Activated CD4-positive, alpha-beta memory T cell treated with anti-CD3 and anti-CD28 coated beads, Interleukin-2, amount 10 ng/mL, durations not matched to agents 7 days and 5 days (primary cell): ENCODE measurements at regions not wholly inside any gene's neighbourhood (a gene's known extent, or its start where the extent isn't known, plus 50 kb on each side); places are given as distances from the start of the nearest gene placed in this dataset.
"Not testable (repeated sequence)": the region's sequence is repeated elsewhere in the genome, so short reads cannot be mapped to it uniquely, and the experiment has no call there.

Experiments
- CTCF ChIA-PET: fragments of 350-600 bp; sonication (Branson Sonifier 250); formaldehyde crosslinking; loops from one replicate; lab custom pipeline; 2021; ENCODE audit warnings: antibody characterized with exemption, inconsistent platforms; lab: Charles Lee
- POLR2A ChIA-PET: fragments of 350-600 bp; sonication (Branson Sonifier 250); formaldehyde crosslinking; loops from one replicate; lab custom pipeline; 2021; ENCODE audit warnings: antibody characterized with exemption; lab: Charles Lee
- DNase-seq: peaks from one replicate; pipeline ENCODE4 v3.0.0-alpha.2; 2020
- H3K27ac Mint-ChIP-seq: one replicate; pipeline ENCODE4 v1.8.0; 2021; ENCODE audit warnings: mild to moderate bottlenecking, mixed read lengths
- H3K27me3 Mint-ChIP-seq: one replicate; pipeline ENCODE4 v1.8.0; 2021; ENCODE audit warnings: mixed read lengths
- H3K36me3 Mint-ChIP-seq: one replicate; pipeline ENCODE4 v1.8.0; 2021; ENCODE audit warnings: low read depth, mixed read lengths
- H3K4me1 Mint-ChIP-seq: one replicate; pipeline ENCODE4 v1.8.0; 2021; ENCODE audit warnings: mixed read lengths
- H3K4me3 Mint-ChIP-seq: one replicate; pipeline ENCODE4 v1.8.0; 2021; ENCODE audit warnings: mild to moderate bottlenecking, mixed read lengths
- H3K9me3 Mint-ChIP-seq: one replicate; pipeline ENCODE4 v1.8.0; 2021; ENCODE audit warnings: mixed read lengths

- Mint-ChIP-seq H3K9me3 (no peaks in the 10 kb centered on the region), H3K4me3 (no peak overlapping the region), H3K27ac (no peak overlapping the region), H3K36me3 (no peaks in the 10 kb centered on the region), H3K27me3 (no peaks in the 10 kb centered on the region), H3K4me1 (no peaks in the 10 kb centered on the region)
- ChIA-PET CTCF (no interaction called here), POLR2A (no interaction called here)
- DNase-seq: no peak
Observed at GRCh38 chr20:54950304-54950703, 474.9 kb downstream of the DOK5 start.

GRCh38 chr20:54941666-54942065 is 466.3 kb downstream of the DOK5 start:
- no peaks in the 10 kb centered on the region for H3K27me3 Mint-ChIP-seq
- no peak overlapping the region for H3K27ac Mint-ChIP-seq
- H3K4me3 Mint-ChIP-seq: no peak overlapping the region
- peaks cover 9% of the 10 kb centered on the region for H3K9me3 Mint-ChIP-seq
- H3K36me3 Mint-ChIP-seq: no peaks in the 10 kb centered on the region
- no peaks in the 10 kb centered on the region for H3K4me1 Mint-ChIP-seq
- CTCF ChIA-PET: no interaction called here
- POLR2A ChIA-PET: no interaction called here
- DNase-seq: no peak

- H3K27ac Mint-ChIP-seq: no peak overlapping the region
Observed at GRCh38 chr20:54940522-54940921, 465.1 kb downstream of the DOK5 start.

GRCh38 chr20:54938707-54939106 is 463.3 kb downstream of the DOK5 start:
- CTCF ChIA-PET: no interaction called here
- Mint-ChIP-seq H3K27me3 (no peaks in the 10 kb centered on the region), H3K27ac (no peak overlapping the region), H3K4me1 (no peaks in the 10 kb centered on the region), H3K36me3 (no peaks in the 10 kb centered on the region), H3K4me3 (no peak overlapping the region), H3K9me3 (peaks cover 9% of the 10 kb centered on the region)
- DNase-seq: no peak
- POLR2A ChIA-PET: no interaction called here

More at GRCh38 chr20:54940522-54940921, 465.1 kb downstream of the DOK5 start:
- no peaks in the 10 kb centered on the region for H3K4me1 Mint-ChIP-seq
- DNase-seq: no peak
- CTCF ChIA-PET: no interaction called here
- no peak overlapping the region for H3K4me3 Mint-ChIP-seq
- no peaks in the 10 kb centered on the region for H3K27me3 Mint-ChIP-seq
- H3K9me3 Mint-ChIP-seq: peaks cover 9% of the 10 kb centered on the region
- POLR2A ChIA-PET: no interaction called here
- no peaks in the 10 kb centered on the region for H3K36me3 Mint-ChIP-seq

- H3K4me1 Mint-ChIP-seq: no peaks in the 10 kb centered on the region
- CTCF ChIA-PET: no interaction called here
Observed at GRCh38 chr20:54933212-54933904, 458.0 kb downstream of the DOK5 start.

GRCh38 chr20:54929191-54929590 is 453.8 kb downstream of the DOK5 start:
- Mint-ChIP-seq H3K9me3 (peaks cover 16% of the 10 kb centered on the region), H3K36me3 (no peaks in the 10 kb centered on the region), H3K4me1 (no peaks in the 10 kb centered on the region), H3K27ac (no peak overlapping the region), H3K27me3 (no peaks in the 10 kb centered on the region), H3K4me3 (no peak overlapping the region)
- DNase-seq: no peak
- CTCF ChIA-PET: no interaction called here
- POLR2A ChIA-PET: no interaction called here

More at GRCh38 chr20:54933212-54933904, 458.0 kb downstream of the DOK5 start:
- H3K27me3 Mint-ChIP-seq: no peaks in the 10 kb centered on the region
- H3K4me3 Mint-ChIP-seq: no peak overlapping the region
- H3K27ac Mint-ChIP-seq: no peak overlapping the region
- peaks cover 12% of the 10 kb centered on the region for H3K9me3 Mint-ChIP-seq
- POLR2A ChIA-PET: no interaction called here
- DNase-seq: no peak
- no peaks in the 10 kb centered on the region for H3K36me3 Mint-ChIP-seq

GRCh38 chr20:54928564-54928963 is 453.2 kb downstream of the DOK5 start:
- POLR2A ChIA-PET: no interaction called here
- Mint-ChIP-seq H3K27ac (no peak overlapping the region), H3K36me3 (no peaks in the 10 kb centered on the region), H3K27me3 (no peaks in the 10 kb centered on the region), H3K4me1 (no peaks in the 10 kb centered on the region), H3K9me3 (peaks cover 20% of the 10 kb centered on the region), H3K4me3 (no peak overlapping the region)
- DNase-seq: no peak
- CTCF ChIA-PET: no interaction called here

GRCh38 chr20:54922636-54923035 is 447.2 kb downstream of the DOK5 start:
- Mint-ChIP-seq H3K4me3 (no peak overlapping the region), H3K27me3 (no peaks in the 10 kb centered on the region), H3K9me3 (peaks cover 14% of the 10 kb centered on the region), H3K4me1 (no peaks in the 10 kb centered on the region), H3K36me3 (no peaks in the 10 kb centered on the region), H3K27ac (no peak overlapping the region)
- ChIA-PET CTCF (no interaction called here), POLR2A (no interaction called here)
- no peak for DNase-seq

GRCh38 chr20:54922096-54922495 is 446.7 kb downstream of the DOK5 start:
- CTCF ChIA-PET: no interaction called here
- DNase-seq: no peak

GRCh38 chr20:54920491-54920890 is 445.1 kb downstream of the DOK5 start:
- CTCF ChIA-PET: no interaction called here
- no peak for DNase-seq
- POLR2A ChIA-PET: no interaction called here
- peaks cover 16% of the 10 kb centered on the region for H3K9me3 Mint-ChIP-seq
- no peak overlapping the region for H3K27ac Mint-ChIP-seq
- H3K36me3 Mint-ChIP-seq: no peaks in the 10 kb centered on the region
- H3K4me3 Mint-ChIP-seq: no peak overlapping the region
- H3K4me1 Mint-ChIP-seq: no peaks in the 10 kb centered on the region
- H3K27me3 Mint-ChIP-seq: no peaks in the 10 kb centered on the region

More at GRCh38 chr20:54922096-54922495, 446.7 kb downstream of the DOK5 start:
- Mint-ChIP-seq H3K9me3 (peaks cover 14% of the 10 kb centered on the region), H3K4me3 (no peak overlapping the region), H3K27me3 (no peaks in the 10 kb centered on the region), H3K4me1 (no peaks in the 10 kb centered on the region), H3K36me3 (no peaks in the 10 kb centered on the region), H3K27ac (no peak overlapping the region)
- POLR2A ChIA-PET: no interaction called here

GRCh38 chr20:54918993-54919392 is 443.6 kb downstream of the DOK5 start:
- DNase-seq, H3K27ac Mint-ChIP-seq, H3K4me1 Mint-ChIP-seq, H3K36me3 Mint-ChIP-seq, H3K4me3 Mint-ChIP-seq, POLR2A ChIA-PET, CTCF ChIA-PET, H3K27me3 Mint-ChIP-seq: not testable (repeated sequence)
- peaks cover 14% of the 10 kb centered on the region for H3K9me3 Mint-ChIP-seq

- CTCF ChIA-PET: no interaction called here
- no peak for DNase-seq
- POLR2A ChIA-PET: no interaction called here
Observed at GRCh38 chr20:54914995-54915394, 439.6 kb downstream of the DOK5 start.

GRCh38 chr20:54909702-54910101 is 434.3 kb downstream of the DOK5 start:
- Mint-ChIP-seq H3K27me3 (no peaks in the 10 kb centered on the region), H3K36me3 (no peaks in the 10 kb centered on the region), H3K4me1 (no peaks in the 10 kb centered on the region), H3K9me3 (peaks cover 7% of the 10 kb centered on the region), H3K27ac (no peak overlapping the region), H3K4me3 (no peak overlapping the region)
- no peak for DNase-seq
- ChIA-PET POLR2A (no interaction called here), CTCF (no interaction called here)

More at GRCh38 chr20:54914995-54915394, 439.6 kb downstream of the DOK5 start:
- Mint-ChIP-seq H3K4me1 (no peaks in the 10 kb centered on the region), H3K27me3 (no peaks in the 10 kb centered on the region), H3K36me3 (no peaks in the 10 kb centered on the region), H3K9me3 (peaks cover 11% of the 10 kb centered on the region), H3K27ac (no peak overlapping the region), H3K4me3 (no peak overlapping the region)

- H3K36me3 Mint-ChIP-seq, H3K27me3 Mint-ChIP-seq, H3K27ac Mint-ChIP-seq, POLR2A ChIA-PET, H3K9me3 Mint-ChIP-seq, CTCF ChIA-PET, H3K4me3 Mint-ChIP-seq, H3K4me1 Mint-ChIP-seq, DNase-seq: not testable (repeated sequence)
Observed at GRCh38 chr20:54906134-54906533, 430.7 kb downstream of the DOK5 start.
